Stimulated activated CD4-positive, alpha-beta T cell treated with anti-CD3 and anti-CD28 coated beads, Interleukin-4, amount 100 ng/mL, for 1 hour (primary cell): ENCODE measurements at regions not wholly inside any gene's neighbourhood (a gene's known extent, or its start where the extent isn't known, plus 50 kb on each side); places are given as distances from the start of the nearest gene placed in this dataset.
A peak's percentile ranks its signal among the peaks of the same experiment; 100 is the strongest.
"Not testable (repeated sequence)": the region's sequence is repeated elsewhere in the genome, so short reads cannot be mapped to it uniquely, and the experiment has no call there.

Source experiments
- DNase-seq: peaks from one replicate; pipeline ENCODE4 v3.0.0-alpha.2; 2020

- DNase-seq = no peak
These were observed 57.9 kb downstream of the HINT1 start for GRCh38 chr5:131107128-131107527.

- no peak for DNase-seq
These were observed 60.8 kb downstream of the HINT1 start for GRCh38 chr5:131104169-131104808.

GRCh38 chr5:131096774-131097710 lies 68.0 kb downstream of the HINT1 start:
- no peak for DNase-seq

- DNase-seq = not testable (repeated sequence)
These were observed 69.5 kb downstream of the HINT1 start for GRCh38 chr5:131095561-131095960.

- no peak for DNase-seq
These were observed 80.6 kb downstream of the HINT1 start for GRCh38 chr5:131084436-131084835.

GRCh38 chr5:131081913-131082488 lies 83.1 kb downstream of the HINT1 start:
- no peak for DNase-seq

- no peak for DNase-seq
These were observed 83.7 kb downstream of the HINT1 start for GRCh38 chr5:131081374-131081773.

- DNase-seq = no peak
These were observed 85.8 kb downstream of the HINT1 start for GRCh38 chr5:131079232-131079631.

GRCh38 chr5:131068893-131069643 lies 96.0 kb downstream of the HINT1 start:
- DNase-seq = peak; percentile 34

GRCh38 chr5:131068076-131068475 lies 97.0 kb downstream of the HINT1 start:
- no peak for DNase-seq

GRCh38 chr5:131067636-131068035 lies 97.4 kb downstream of the HINT1 start:
- no peak for DNase-seq

- no peak for DNase-seq
These were observed 100.2 kb downstream of the HINT1 start for GRCh38 chr5:131064669-131065371.

GRCh38 chr5:131042021-131042789 lies 122.9 kb downstream of the HINT1 start:
- DNase-seq = no peak

- DNase-seq = no peak
These were observed 141.6 kb downstream of the HINT1 start for GRCh38 chr5:131023498-131023865.

- no peak for DNase-seq
These were observed 142.1 kb downstream of the HINT1 start for GRCh38 chr5:131022811-131023497.

GRCh38 chr5:131021646-131022045 lies 143.4 kb downstream of the HINT1 start:
- DNase-seq = no peak

GRCh38 chr5:131019601-131020315 lies 145.3 kb downstream of the HINT1 start:
- DNase-seq = no peak

- DNase-seq = no peak
These were observed 145.9 kb downstream of the HINT1 start for GRCh38 chr5:131019111-131019510.

GRCh38 chr5:131008329-131008728 lies 156.7 kb downstream of the HINT1 start:
- no peak for DNase-seq

GRCh38 chr5:131005963-131006684 lies 158.9 kb downstream of the HINT1 start:
- DNase-seq = no peak
